Tibial nerve (tissue), 4 donors: ENCODE measurements at regions not wholly inside any gene's neighbourhood (a gene's known extent, or its start where the extent isn't known, plus 50 kb on each side); places are given as distances from the start of the nearest gene placed in this dataset.

Experiments
- DNase-seq, 2 donors: peaks; one replicate each; pipeline ENCODE4 v3.0.0-alpha.2; 2019; ENCODE audit warnings: low spot score in 2 of 2
- H3K27ac ChIP-seq, 4 donors: fragments of 200-600 bp; sonication (generic) in 3 of 4; one replicate each; pipeline ENCODE4 v1.5.1; 2017 to 2019; ENCODE audit warnings: mild to moderate bottlenecking in 1 of 4
- H3K27me3 ChIP-seq, 2 donors: fragments of 200-600 bp; sonication (generic) in 1 of 2; one replicate each; pipeline versions ENCODE4 v1.5.1 to v1.6.0; 2017 to 2019
- H3K36me3 ChIP-seq, 3 donors: fragments of 200-600 bp; sonication (generic); one replicate each; pipeline ENCODE4 v1.5.1; 2018 to 2019
- H3K4me1 ChIP-seq, 4 donors: fragments of 200-600 bp; sonication (generic) in 3 of 4; one replicate each; pipeline ENCODE4 v1.5.1; 2017 to 2019
- H3K4me3 ChIP-seq, 4 donors: fragments of 200-600 bp; sonication (generic) in 3 of 4; one replicate each; pipeline ENCODE4 v1.5.1; 2017 to 2019; ENCODE audit warnings: mild to moderate bottlenecking in 1 of 4, moderate library complexity in 1 of 4
- H3K9me3 ChIP-seq, 4 donors: fragments of 200-600 bp; sonication (generic) in 3 of 4; one replicate each; pipeline ENCODE4 v1.5.1; 2017 to 2019
- EP300 ChIP-seq, 2 donors: sonication (generic); formaldehyde crosslinking; IDR thresholded peaks; one replicate each; pipeline ENCODE4 v1.6.1; 2017; ENCODE audit warnings: antibody characterized with exemption in 2 of 2, mild to moderate bottlenecking in 1 of 2
- POLR2A ChIP-seq, 2 donors: fragments of 450-650 bp; IDR thresholded peaks; one replicate each; pipeline ENCODE4 v1.6.1; 2017; ENCODE audit warnings: antibody characterized with exemption in 2 of 2, mild to moderate bottlenecking in 2 of 2, moderate library complexity in 2 of 2
- WGBS, 2 donors: methylation state at CpG; one replicate each; pipeline ENCODE4 v1.1.5; 2018; 5-methylcytosine and 5-hydroxymethylcytosine counted together
- TF ChIP-seq, protein P1 (sequence below), 5 experiments: fragments of 200-600 bp in 3 of 5; fragments of 450-650 bp in 2 of 5; sonication (generic) in 3 of 5; IDR thresholded peaks; one replicate each; pipeline ENCODE4 v1.5.1; 2016 to 2019; ENCODE audit warnings: antibody characterized with exemption in 5 of 5, mild to moderate bottlenecking in 3 of 5, moderate library complexity in 2 of 5

DNA sequence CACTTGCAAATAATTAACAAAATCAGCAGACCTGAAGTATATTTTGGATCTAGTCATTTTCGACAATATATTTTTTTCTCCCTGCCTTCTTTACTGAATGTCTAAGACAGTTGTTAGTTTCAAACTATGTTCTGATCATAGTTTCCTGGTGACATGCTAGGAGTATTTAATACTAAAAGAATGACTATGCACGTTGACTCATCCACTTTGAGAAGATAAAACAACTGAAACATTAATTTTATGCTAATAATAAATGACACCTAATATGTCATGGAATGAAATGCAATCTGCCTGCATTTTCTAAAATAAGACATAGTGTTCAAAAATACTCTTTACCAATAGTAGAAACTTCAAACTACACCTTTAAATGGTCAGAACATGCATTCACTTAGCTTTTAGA, 2123.7 kb upstream of the C9orf72 start:
- H3K27ac ChIP-seq = no peak overlapping the region
- no peak for DNase-seq
- no peaks in the 10 kb centered on the region for H3K36me3 ChIP-seq
- TF ChIP-seq, protein P1, sequence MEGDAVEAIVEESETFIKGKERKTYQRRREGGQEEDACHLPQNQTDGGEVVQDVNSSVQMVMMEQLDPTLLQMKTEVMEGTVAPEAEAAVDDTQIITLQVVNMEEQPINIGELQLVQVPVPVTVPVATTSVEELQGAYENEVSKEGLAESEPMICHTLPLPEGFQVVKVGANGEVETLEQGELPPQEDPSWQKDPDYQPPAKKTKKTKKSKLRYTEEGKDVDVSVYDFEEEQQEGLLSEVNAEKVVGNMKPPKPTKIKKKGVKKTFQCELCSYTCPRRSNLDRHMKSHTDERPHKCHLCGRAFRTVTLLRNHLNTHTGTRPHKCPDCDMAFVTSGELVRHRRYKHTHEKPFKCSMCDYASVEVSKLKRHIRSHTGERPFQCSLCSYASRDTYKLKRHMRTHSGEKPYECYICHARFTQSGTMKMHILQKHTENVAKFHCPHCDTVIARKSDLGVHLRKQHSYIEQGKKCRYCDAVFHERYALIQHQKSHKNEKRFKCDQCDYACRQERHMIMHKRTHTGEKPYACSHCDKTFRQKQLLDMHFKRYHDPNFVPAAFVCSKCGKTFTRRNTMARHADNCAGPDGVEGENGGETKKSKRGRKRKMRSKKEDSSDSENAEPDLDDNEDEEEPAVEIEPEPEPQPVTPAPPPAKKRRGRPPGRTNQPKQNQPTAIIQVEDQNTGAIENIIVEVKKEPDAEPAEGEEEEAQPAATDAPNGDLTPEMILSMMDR (IDR thresholded peaks at IDR 0.05) = no peak
- no peak for TF ChIP-seq POLR2A (IDR thresholded peaks at IDR 0.05)
- TF ChIP-seq EP300 (IDR thresholded peaks at IDR 0.05) = no peak
- WGBS, 2 donors = 82 to 86% methylated on average over 2 of the region's 2 CpGs
- peaks cover 0 to 3% (median 0%) of the 10 kb centered on the region in 4 donors for H3K9me3 ChIP-seq
- no peak overlapping the region for H3K4me3 ChIP-seq
- H3K4me1 ChIP-seq = no peaks in the 10 kb centered on the region
- no peaks in the 10 kb centered on the region for H3K27me3 ChIP-seq

DNA sequence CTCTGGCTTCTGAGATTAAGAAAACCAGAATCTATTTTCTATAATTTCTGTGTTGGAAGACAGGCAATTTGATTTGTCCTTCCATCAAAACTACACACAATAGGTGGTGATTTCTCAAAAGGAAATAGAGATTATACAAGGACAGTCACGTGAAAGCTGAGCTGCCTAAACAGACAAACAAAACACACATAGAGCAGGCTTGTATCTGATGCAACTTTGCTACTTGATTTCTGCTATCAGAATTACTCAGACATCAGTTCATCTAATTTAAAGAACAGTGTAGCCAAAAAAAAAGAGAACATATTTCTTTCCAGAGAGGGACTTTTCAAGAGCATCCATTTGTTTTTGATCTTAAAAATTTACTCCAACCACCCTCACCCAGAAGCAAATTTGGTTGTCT, 2128.3 kb upstream of the C9orf72 start:
- Histone ChIP-seq H3K9me3 (no peaks in the 10 kb centered on the region), H3K27ac (no peak overlapping the region), H3K27me3 (no peaks in the 10 kb centered on the region), H3K4me3 (no peak overlapping the region), H3K36me3 (no peaks in the 10 kb centered on the region), H3K4me1 (no peaks in the 10 kb centered on the region)
- TF ChIP-seq, protein P1 (IDR thresholded peaks at IDR 0.05) = no peak
- no peak for TF ChIP-seq POLR2A (IDR thresholded peaks at IDR 0.05)
- no peak for TF ChIP-seq EP300 (IDR thresholded peaks at IDR 0.05)
- 47 to 52% methylated on average over 1 of the region's 1 CpG for WGBS, 2 donors
- DNase-seq = no peak

DNA sequence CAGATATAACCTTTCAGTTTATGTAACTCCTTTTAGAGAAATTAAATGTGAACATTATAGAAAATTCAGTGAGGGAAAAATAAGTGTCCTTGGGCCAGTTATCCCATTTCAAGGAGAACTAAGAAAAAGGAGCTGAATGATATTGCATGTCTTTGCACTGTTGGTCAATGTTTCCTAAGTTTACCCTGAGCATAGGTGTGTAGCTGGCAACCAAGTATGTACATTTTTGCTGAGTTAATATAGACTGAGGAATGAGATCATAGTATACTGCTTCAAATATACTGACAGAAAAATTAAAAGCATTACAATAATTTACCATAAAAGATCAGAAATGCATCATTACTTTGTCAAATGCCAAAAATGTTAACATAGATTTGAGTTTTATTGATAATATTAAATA, 2128.7 kb upstream of the C9orf72 start:
- TF ChIP-seq EP300 (IDR thresholded peaks at IDR 0.05) (no peak), POLR2A (IDR thresholded peaks at IDR 0.05) (no peak)
- TF ChIP-seq, protein P1 (IDR thresholded peaks at IDR 0.05) = no peak

GRCh38 chr9:29714860-29715259, 2141.6 kb upstream of the C9orf72 start:
- Histone ChIP-seq H3K27ac (no peak overlapping the region), H3K4me1 (no peaks in the 10 kb centered on the region), H3K4me3 (no peak overlapping the region), H3K9me3 (no peaks in the 10 kb centered on the region), H3K27me3 (no peaks in the 10 kb centered on the region), H3K36me3 (no peaks in the 10 kb centered on the region)
- DNase-seq = no peak
- 46 to 57% methylated on average over 2 of the region's 2 CpGs for WGBS, 2 donors
- TF ChIP-seq, protein P1 (IDR thresholded peaks at IDR 0.05) = no peak
- TF ChIP-seq POLR2A (IDR thresholded peaks at IDR 0.05) = no peak
- no peak for TF ChIP-seq EP300 (IDR thresholded peaks at IDR 0.05)

More for the DNA sequence above, 2128.7 kb upstream of the C9orf72 start:
- Histone ChIP-seq H3K4me1 (no peaks in the 10 kb centered on the region), H3K36me3 (no peaks in the 10 kb centered on the region), H3K9me3 (no peaks in the 10 kb centered on the region), H3K4me3 (no peak overlapping the region), H3K27me3 (no peaks in the 10 kb centered on the region), H3K27ac (no peak overlapping the region)
- DNase-seq = no peak

DNA sequence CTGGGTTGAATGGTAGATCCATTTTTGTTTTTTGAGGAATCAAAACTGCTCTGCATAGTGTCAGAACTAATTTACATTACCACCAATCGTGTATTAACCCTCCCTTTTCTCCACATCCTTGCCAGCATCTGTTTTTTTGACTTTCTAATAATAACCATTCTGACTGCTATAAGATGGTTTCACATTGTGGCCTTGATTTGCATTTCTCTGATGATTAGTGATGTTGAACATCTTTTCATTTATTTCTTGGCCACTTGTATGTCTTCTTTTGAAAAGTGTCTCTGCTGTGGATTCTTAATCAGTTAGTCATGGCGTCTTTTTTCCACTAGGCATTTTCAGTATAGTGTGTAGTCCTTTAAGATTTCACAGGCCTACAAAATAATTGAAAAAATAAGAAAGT, 2144.3 kb upstream of the C9orf72 start:
- no peak overlapping the region for H3K4me3 ChIP-seq
- H3K36me3 ChIP-seq = no peaks in the 10 kb centered on the region
- H3K9me3 ChIP-seq = no peaks in the 10 kb centered on the region
- TF ChIP-seq, protein P1 (IDR thresholded peaks at IDR 0.05) = no peak
- TF ChIP-seq POLR2A (IDR thresholded peaks at IDR 0.05) = no peak
- TF ChIP-seq EP300 (IDR thresholded peaks at IDR 0.05) = no peak
- WGBS, 2 donors = 75 to 76% methylated on average over 2 of the region's 2 CpGs
- H3K27ac ChIP-seq = no peak overlapping the region
- H3K27me3 ChIP-seq = no peaks in the 10 kb centered on the region
- no peak for DNase-seq
- no peaks in the 10 kb centered on the region for H3K4me1 ChIP-seq
